Progenitor cell of endocrine pancreas (in vitro differentiated cells): ENCODE measurements at regions not wholly inside any gene's neighbourhood (a gene's known extent, or its start where the extent isn't known, plus 50 kb on each side); places are given as distances from the start of the nearest gene placed in this dataset.

Experiments
- DNase-seq: peaks from one replicate; pipeline ENCODE4 v3.0.0; 2021; ENCODE audit warnings: low spot score; ENCODE audit not compliant: unreplicated experiment
- H3K27ac Mint-ChIP-seq: 2 replicates; pipeline ENCODE4 v1.8.0; 2021; ENCODE audit warnings: mild to moderate bottlenecking, moderate library complexity, mixed read lengths
- H3K27me3 Mint-ChIP-seq: 2 replicates; pipeline ENCODE4 v1.8.0; 2021; ENCODE audit warnings: mixed read lengths
- H3K36me3 Mint-ChIP-seq: 2 replicates; pipeline ENCODE4 v1.8.0; 2022; ENCODE audit warnings: mixed read lengths; ENCODE audit not compliant: insufficient read depth
- H3K4me1 Mint-ChIP-seq: 2 replicates; pipeline ENCODE4 v1.8.0; 2021; ENCODE audit warnings: low read depth, mixed read lengths
- H3K4me3 Mint-ChIP-seq: 2 replicates; pipeline ENCODE4 v1.8.0; 2021; ENCODE audit warnings: low read depth, mild to moderate bottlenecking, moderate library complexity, mixed read lengths
- H3K9me3 Mint-ChIP-seq: 2 replicates; pipeline ENCODE4 v1.8.0; 2021; ENCODE audit warnings: low read depth, mixed read lengths
- TF ChIP-seq, protein P1 (sequence below): fragments of 200-600 bp; sonication (generic); IDR thresholded peaks from one replicate; pipeline ENCODE4 v1.5.0; 2021; ENCODE audit warnings: antibody characterized with exemption, mild to moderate bottlenecking; ENCODE audit not compliant: unreplicated experiment

DNA sequence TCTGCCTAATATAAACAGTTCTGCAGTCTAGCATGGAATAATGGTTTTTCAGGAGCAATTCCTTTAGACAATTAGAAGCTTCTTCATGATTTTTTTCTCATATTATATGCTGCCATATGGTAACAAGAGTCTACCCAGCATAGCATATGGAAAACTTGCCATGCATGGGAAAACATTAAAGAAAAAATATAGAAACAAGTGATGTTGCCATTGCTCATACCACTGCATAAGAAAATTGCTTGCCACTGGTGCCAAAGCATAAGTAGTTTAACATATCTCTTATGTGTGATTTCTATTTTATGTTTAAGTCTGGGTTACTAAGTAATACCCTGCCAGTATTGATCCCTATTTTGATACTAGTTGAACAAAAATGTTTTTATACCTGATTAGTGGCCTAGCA, 171.2 kb downstream of the CCDC59 start:
- H3K4me1 Mint-ChIP-seq = no peaks in the 10 kb centered on the region
- no peak overlapping the region for H3K27ac Mint-ChIP-seq
- H3K9me3 Mint-ChIP-seq = no peaks in the 10 kb centered on the region
- no peak overlapping the region for H3K4me3 Mint-ChIP-seq
- DNase-seq = no peak
- TF ChIP-seq, protein P1, sequence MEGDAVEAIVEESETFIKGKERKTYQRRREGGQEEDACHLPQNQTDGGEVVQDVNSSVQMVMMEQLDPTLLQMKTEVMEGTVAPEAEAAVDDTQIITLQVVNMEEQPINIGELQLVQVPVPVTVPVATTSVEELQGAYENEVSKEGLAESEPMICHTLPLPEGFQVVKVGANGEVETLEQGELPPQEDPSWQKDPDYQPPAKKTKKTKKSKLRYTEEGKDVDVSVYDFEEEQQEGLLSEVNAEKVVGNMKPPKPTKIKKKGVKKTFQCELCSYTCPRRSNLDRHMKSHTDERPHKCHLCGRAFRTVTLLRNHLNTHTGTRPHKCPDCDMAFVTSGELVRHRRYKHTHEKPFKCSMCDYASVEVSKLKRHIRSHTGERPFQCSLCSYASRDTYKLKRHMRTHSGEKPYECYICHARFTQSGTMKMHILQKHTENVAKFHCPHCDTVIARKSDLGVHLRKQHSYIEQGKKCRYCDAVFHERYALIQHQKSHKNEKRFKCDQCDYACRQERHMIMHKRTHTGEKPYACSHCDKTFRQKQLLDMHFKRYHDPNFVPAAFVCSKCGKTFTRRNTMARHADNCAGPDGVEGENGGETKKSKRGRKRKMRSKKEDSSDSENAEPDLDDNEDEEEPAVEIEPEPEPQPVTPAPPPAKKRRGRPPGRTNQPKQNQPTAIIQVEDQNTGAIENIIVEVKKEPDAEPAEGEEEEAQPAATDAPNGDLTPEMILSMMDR = no peak
- no peaks in the 10 kb centered on the region for H3K27me3 Mint-ChIP-seq
- H3K36me3 Mint-ChIP-seq = no peaks in the 10 kb centered on the region

DNA sequence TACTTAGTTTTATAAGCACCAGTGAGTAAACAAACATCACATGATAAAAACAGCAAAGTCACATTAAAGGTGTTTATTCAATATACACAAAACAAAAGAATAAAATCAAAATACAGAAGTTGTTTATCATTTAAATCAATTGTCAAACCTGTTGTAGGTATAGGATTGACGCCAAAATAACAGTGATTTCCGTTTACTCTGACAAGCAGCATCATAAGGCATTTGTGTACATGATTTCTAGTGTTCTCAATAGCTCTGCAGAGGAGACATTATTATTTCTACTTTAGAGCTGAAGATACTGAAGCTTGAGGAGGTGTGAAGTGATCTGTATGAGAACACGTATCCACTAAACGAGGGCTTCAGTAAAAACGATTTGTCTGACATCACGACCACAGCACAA, 171.9 kb downstream of the CCDC59 start:
- Mint-ChIP-seq H3K36me3 (no peaks in the 10 kb centered on the region), H3K4me3 (no peak overlapping the region), H3K27me3 (no peaks in the 10 kb centered on the region), H3K27ac (no peak overlapping the region), H3K4me1 (no peaks in the 10 kb centered on the region), H3K9me3 (no peaks in the 10 kb centered on the region)
- TF ChIP-seq, protein P1 = no peak
- DNase-seq = no peak

DNA sequence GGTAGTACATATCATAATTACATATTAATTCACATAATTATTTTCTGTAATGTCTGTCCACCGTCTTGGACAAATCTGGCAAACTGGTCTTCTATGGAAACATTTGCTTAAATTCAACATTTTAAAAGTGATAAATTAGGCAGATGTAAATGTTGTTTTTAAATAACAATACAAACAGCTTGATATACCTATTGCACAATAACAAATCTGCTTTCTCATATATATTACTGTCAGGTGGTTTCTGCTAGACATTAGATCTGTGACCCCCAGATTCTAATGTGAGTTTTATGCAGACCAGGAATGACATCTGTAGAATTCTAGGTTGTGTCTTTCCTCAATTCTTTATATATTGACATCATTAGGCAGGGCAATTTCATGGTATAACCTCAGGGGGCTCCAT, 173.3 kb downstream of the CCDC59 start:
- H3K9me3 Mint-ChIP-seq = no peaks in the 10 kb centered on the region
- no peak overlapping the region for H3K27ac Mint-ChIP-seq
- DNase-seq = no peak
- no peak overlapping the region for H3K4me3 Mint-ChIP-seq
- H3K27me3 Mint-ChIP-seq = no peaks in the 10 kb centered on the region
- no peaks in the 10 kb centered on the region for H3K4me1 Mint-ChIP-seq
- TF ChIP-seq, protein P1 = no peak
- no peaks in the 10 kb centered on the region for H3K36me3 Mint-ChIP-seq

DNA sequence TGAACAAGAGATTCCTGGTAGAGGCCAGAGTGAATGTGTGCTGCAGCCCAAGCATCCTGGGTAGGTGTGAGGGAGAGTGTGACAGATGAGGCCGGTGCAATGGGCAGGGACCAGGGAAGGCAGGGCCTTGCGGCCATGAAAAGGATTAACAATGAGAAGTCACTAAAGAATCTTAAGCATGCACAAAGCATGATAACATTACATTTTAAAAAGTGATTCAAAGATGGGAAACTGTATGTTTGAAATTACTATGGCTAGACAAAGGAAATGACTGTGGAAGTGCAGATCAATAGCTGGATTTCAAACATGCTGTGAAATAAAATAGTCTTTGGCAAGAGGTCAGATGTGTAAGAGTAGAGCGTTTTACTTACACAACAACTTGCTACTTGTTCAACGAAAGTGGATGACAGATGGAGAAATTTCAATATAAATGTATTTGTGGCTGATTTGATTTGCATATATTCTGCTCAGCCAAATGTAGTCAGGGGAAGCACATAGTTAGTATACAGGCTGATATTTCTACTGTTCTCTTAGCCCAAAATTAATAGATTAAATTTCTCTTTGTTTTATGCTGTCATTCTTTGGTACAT, 175.5 kb downstream of the CCDC59 start:
- Mint-ChIP-seq H3K4me3 (no peak overlapping the region), H3K27ac (no peak overlapping the region), H3K27me3 (no peaks in the 10 kb centered on the region), H3K9me3 (no peaks in the 10 kb centered on the region), H3K4me1 (no peaks in the 10 kb centered on the region), H3K36me3 (no peaks in the 10 kb centered on the region)
- DNase-seq = no peak
- TF ChIP-seq, protein P1 = no peak

DNA sequence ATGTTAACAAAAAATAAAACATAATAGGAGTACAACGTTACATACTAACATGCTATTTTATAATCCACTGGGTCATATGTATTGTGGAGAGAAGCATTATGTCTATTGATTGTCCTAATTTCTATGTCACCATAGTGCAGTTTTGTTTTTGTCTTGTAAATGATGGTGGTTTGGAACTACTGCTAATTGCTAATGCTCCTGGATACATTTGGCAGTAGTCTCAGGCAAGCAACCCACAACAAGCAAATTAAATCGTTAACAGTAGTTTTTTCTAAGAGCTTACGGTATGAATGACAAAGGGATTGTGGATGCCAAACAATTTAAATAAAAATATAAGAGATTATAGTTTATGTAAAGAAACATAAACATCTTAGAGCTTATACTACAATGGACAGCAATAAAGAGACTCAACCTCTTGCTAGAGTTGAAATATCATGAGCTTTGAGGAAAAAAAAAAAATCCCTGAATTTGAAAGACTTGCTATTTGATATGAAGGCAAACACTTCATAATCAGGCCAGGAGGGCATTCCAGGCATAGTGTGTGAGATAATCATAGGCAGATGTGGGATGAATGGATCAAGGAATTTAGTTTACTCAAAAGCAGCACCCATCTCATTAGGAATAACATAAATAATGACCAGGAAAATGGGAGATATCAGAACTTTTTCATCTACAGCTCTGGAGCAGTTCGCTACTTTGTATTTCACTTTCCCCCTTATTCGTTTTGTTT, 181.3 kb downstream of the CCDC59 start:
- no peak for DNase-seq
- no peaks in the 10 kb centered on the region for H3K9me3 Mint-ChIP-seq
- no peaks in the 10 kb centered on the region for H3K36me3 Mint-ChIP-seq
- no peaks in the 10 kb centered on the region for H3K4me1 Mint-ChIP-seq
- no peaks in the 10 kb centered on the region for H3K27me3 Mint-ChIP-seq
- H3K27ac Mint-ChIP-seq = no peak overlapping the region
- no peak overlapping the region for H3K4me3 Mint-ChIP-seq
- TF ChIP-seq, protein P1 = no peak
